GM12892 (cell line): ENCODE measurements at regions not wholly inside any gene's neighbourhood (a gene's known extent, or its start where the extent isn't known, plus 50 kb on each side); places are given as distances from the start of the nearest gene placed in this dataset.

Source experiments
- POLR2A ChIP-seq: IDR thresholded peaks from 2 replicates; pipeline ENCODE4 v1.6.1; 2011; ENCODE audit warnings: low read depth, low read length, control low read depth
- POLR2AphosphoS5 ChIP-seq: IDR thresholded peaks from 2 replicates; pipeline ENCODE4 v1.6.1; 2011; ENCODE audit warnings: low read depth, low read length, control low read depth
- TAF1 ChIP-seq: IDR thresholded peaks from 2 replicates; pipeline ENCODE4 v1.6.1; 2011; ENCODE audit warnings: low read depth, mild to moderate bottlenecking, control low read depth, low read length, borderline replicate concordance

- TF ChIP-seq POLR2A, result no peak
- no peak for TF ChIP-seq POLR2AphosphoS5
- TF ChIP-seq TAF1, result no peak
Observed at GRCh38 chr4:130851107-130851506, 1755.2 kb downstream of the C4orf33 start.
